ENCODE measurements at regions not wholly inside any gene's neighbourhood (a gene's known extent, or its start where the extent isn't known, plus 50 kb on each side); places are given as distances from the start of the nearest gene placed in this dataset.
A peak's percentile ranks its signal among the peaks of the same experiment; 100 is the strongest.

DNA sequence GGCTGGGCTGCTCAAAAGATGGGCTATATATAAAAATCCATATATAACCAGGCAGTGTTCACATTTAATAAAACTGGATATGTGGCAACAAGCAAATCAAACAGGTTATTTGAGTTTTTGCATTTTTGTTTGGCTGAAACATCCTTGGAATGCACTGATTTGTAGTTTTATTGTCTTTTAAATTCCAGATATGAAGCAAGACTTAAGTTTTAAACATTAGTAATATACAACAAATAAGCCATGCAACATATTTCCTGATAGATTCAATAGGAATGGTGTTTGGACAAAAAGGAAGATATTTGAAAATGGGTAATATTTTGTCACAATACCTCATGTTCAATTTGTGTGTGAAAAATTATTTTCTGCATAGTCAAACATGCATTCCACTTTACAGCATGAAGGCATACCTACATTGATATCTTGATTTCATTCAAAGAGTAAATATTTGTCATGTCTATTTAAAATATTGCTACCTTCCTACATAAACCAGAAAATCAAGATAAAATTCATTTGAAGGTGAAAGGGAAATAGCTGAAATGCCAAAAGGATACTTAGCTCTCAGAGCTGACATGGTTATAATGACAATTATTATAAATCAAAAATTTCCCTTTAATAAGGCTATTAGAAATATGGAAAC, 132.3 kb upstream of the NETO1 start:
- H3K9ac ChIP-seq (ENCODE audit: insufficient read depth, low read length), result no peak overlapping the region
- no peaks in the 10 kb centered on the region for H4K20me1 ChIP-seq (ENCODE audit: control insufficient read depth, extremely low read depth, insufficient read depth, low read length)
- H2AFZ ChIP-seq (ENCODE audit: low read length), result no peak overlapping the region
- no peak overlapping the region for H3K4me2 ChIP-seq (ENCODE audit: extremely low read depth, insufficient read depth, low read length)
- H3K9me3 ChIP-seq (ENCODE audit: control insufficient read depth, insufficient read depth, low read depth, low read length), result no peaks in the 10 kb centered on the region
- no peak overlapping the region for H3K4me3 ChIP-seq (replicated peaks in 1 of 4; ENCODE audit: control extremely low read depth in 1 of 4, insufficient read depth in 1 of 4, low read depth in 3 of 4, low read length in 4 of 4)
- TF ChIP-seq, protein P1, sequence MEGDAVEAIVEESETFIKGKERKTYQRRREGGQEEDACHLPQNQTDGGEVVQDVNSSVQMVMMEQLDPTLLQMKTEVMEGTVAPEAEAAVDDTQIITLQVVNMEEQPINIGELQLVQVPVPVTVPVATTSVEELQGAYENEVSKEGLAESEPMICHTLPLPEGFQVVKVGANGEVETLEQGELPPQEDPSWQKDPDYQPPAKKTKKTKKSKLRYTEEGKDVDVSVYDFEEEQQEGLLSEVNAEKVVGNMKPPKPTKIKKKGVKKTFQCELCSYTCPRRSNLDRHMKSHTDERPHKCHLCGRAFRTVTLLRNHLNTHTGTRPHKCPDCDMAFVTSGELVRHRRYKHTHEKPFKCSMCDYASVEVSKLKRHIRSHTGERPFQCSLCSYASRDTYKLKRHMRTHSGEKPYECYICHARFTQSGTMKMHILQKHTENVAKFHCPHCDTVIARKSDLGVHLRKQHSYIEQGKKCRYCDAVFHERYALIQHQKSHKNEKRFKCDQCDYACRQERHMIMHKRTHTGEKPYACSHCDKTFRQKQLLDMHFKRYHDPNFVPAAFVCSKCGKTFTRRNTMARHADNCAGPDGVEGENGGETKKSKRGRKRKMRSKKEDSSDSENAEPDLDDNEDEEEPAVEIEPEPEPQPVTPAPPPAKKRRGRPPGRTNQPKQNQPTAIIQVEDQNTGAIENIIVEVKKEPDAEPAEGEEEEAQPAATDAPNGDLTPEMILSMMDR (conservative IDR thresholded peaks at IDR 0.05 in 1 of 2, IDR thresholded peaks at IDR 0.05 in 1 of 2; ENCODE audit: low read depth in 1 of 2, low read length in 2 of 2), result no peak
- TF ChIP-seq EZH2 (IDR thresholded peaks at IDR 0.05; ENCODE audit: low read length, missing control alignments), result no peak
- DNase-seq (ENCODE audit: low read depth in 2 of 2), result no peak
- H3K27ac ChIP-seq (ENCODE audit: insufficient read depth, low read length), result no peak overlapping the region
- H3K79me2 ChIP-seq (ENCODE audit: control insufficient read depth, insufficient read depth, low read length), result no peaks in the 10 kb centered on the region
- no peaks in the 10 kb centered on the region for H3K27me3 ChIP-seq (ENCODE audit: control insufficient read depth, insufficient read depth, low read length)
- H3K36me3 ChIP-seq (ENCODE audit: control insufficient read depth, insufficient read depth, low read length), result no peaks in the 10 kb centered on the region
- H3K4me1 ChIP-seq (ENCODE audit: control insufficient read depth, extremely low read depth, insufficient read depth, low read length), result no peaks in the 10 kb centered on the region

DNA sequence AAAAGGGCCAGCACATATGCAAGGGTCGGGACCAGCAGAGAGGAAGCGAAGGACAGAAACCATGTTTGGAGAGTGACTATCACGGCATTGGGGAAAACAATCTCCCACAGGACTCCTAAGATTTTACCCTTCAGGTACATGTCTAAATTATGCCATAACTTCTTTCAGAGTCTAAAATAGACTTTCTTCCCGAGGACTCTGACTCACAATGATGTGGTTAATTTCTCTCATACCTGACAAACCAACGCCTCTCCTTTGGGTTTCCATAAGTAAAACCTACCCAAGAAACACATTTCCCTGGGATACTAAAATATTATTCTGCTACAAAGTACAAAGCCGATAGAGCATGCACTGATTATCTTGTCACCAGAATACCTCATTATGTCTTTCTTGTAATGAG, 127.8 kb upstream of the NETO1 start:
- TF ChIP-seq, protein P1 (conservative IDR thresholded peaks at IDR 0.05 in 1 of 2, IDR thresholded peaks at IDR 0.05 in 1 of 2; ENCODE audit: low read depth in 1 of 2, low read length in 2 of 2), result no peak
- no peak for TF ChIP-seq EZH2 (IDR thresholded peaks at IDR 0.05; ENCODE audit: low read length, missing control alignments)
- no peaks in the 10 kb centered on the region for H3K79me2 ChIP-seq (ENCODE audit: control insufficient read depth, insufficient read depth, low read length)
- H3K4me1 ChIP-seq (ENCODE audit: control insufficient read depth, extremely low read depth, insufficient read depth, low read length), result no peaks in the 10 kb centered on the region
- peak in 1 of 2 donors; percentile 37 for DNase-seq (ENCODE audit: low read depth in 2 of 2)
- no peak overlapping the region for H3K4me2 ChIP-seq (ENCODE audit: extremely low read depth, insufficient read depth, low read length)
- H3K4me3 ChIP-seq (replicated peaks in 1 of 4; ENCODE audit: control extremely low read depth in 1 of 4, insufficient read depth in 1 of 4, low read depth in 3 of 4, low read length in 4 of 4), result no peak overlapping the region
- no peaks in the 10 kb centered on the region for H3K9me3 ChIP-seq (ENCODE audit: control insufficient read depth, insufficient read depth, low read depth, low read length)
- H3K9ac ChIP-seq (ENCODE audit: insufficient read depth, low read length), result no peak overlapping the region
- H2AFZ ChIP-seq (ENCODE audit: low read length), result no peak overlapping the region
- no peaks in the 10 kb centered on the region for H3K27me3 ChIP-seq (ENCODE audit: control insufficient read depth, insufficient read depth, low read length)
- H3K36me3 ChIP-seq (ENCODE audit: control insufficient read depth, insufficient read depth, low read length), result no peaks in the 10 kb centered on the region
- no peak overlapping the region for H3K27ac ChIP-seq (ENCODE audit: insufficient read depth, low read length)
- no peaks in the 10 kb centered on the region for H4K20me1 ChIP-seq (ENCODE audit: control insufficient read depth, extremely low read depth, insufficient read depth, low read length)

GRCh38 chr18:72993250-72993649, 125.5 kb upstream of the NETO1 start:
- no peaks in the 10 kb centered on the region for H3K9me3 ChIP-seq (ENCODE audit: control insufficient read depth, insufficient read depth, low read depth, low read length)
- no peaks in the 10 kb centered on the region for H3K36me3 ChIP-seq (ENCODE audit: control insufficient read depth, insufficient read depth, low read length)
- H3K4me3 ChIP-seq (replicated peaks in 1 of 4; ENCODE audit: control extremely low read depth in 1 of 4, insufficient read depth in 1 of 4, low read depth in 3 of 4, low read length in 4 of 4), result no peak overlapping the region

More at GRCh38 chr18:72993250-72993649, 125.5 kb upstream of the NETO1 start:
- Histone ChIP-seq H3K79me2 (ENCODE audit: control insufficient read depth, insufficient read depth, low read length) (no peaks in the 10 kb centered on the region), H3K27ac (ENCODE audit: insufficient read depth, low read length) (no peak overlapping the region), H2AFZ (ENCODE audit: low read length) (no peak overlapping the region), H3K27me3 (ENCODE audit: control insufficient read depth, insufficient read depth, low read length) (no peaks in the 10 kb centered on the region), H3K9ac (ENCODE audit: insufficient read depth, low read length) (no peak overlapping the region), H3K4me1 (ENCODE audit: control insufficient read depth, extremely low read depth, insufficient read depth, low read length) (no peaks in the 10 kb centered on the region), H3K4me2 (ENCODE audit: extremely low read depth, insufficient read depth, low read length) (no peak overlapping the region), H4K20me1 (ENCODE audit: control insufficient read depth, extremely low read depth, insufficient read depth, low read length) (no peaks in the 10 kb centered on the region)
- no peak for DNase-seq (ENCODE audit: low read depth in 2 of 2)
- TF ChIP-seq, protein P1 (conservative IDR thresholded peaks at IDR 0.05 in 1 of 2, IDR thresholded peaks at IDR 0.05 in 1 of 2; ENCODE audit: low read depth in 1 of 2, low read length in 2 of 2), result no peak
- TF ChIP-seq EZH2 (IDR thresholded peaks at IDR 0.05; ENCODE audit: low read length, missing control alignments), result no peak

Data from fibroblast of lung (primary cell).